Prostate gland (tissue), 2 donors: ENCODE measurements at regions not wholly inside any gene's neighbourhood (a gene's known extent, or its start where the extent isn't known, plus 50 kb on each side); places are given as distances from the start of the nearest gene placed in this dataset.

ENCODE experiments used
- POLR2A ChIP-seq: fragments of 450-650 bp; IDR thresholded peaks from one replicate; pipeline ENCODE4 v1.6.1; 2016; ENCODE audit warnings: antibody characterized with exemption, mild to moderate bottlenecking
- POLR2AphosphoS5 ChIP-seq: sonication (generic); formaldehyde crosslinking; IDR thresholded peaks from one replicate; pipeline ENCODE4 v1.6.1; 2017; ENCODE audit warnings: antibody characterized with exemption
- TF ChIP-seq, protein P1 (sequence below), 4 experiments: fragments of 200-600 bp in 2 of 4; fragments of 450-650 bp in 2 of 4; sonication (generic) in 2 of 4; IDR thresholded peaks; 1 replicate in 3 of 4; 2 replicates in 1 of 4; pipeline ENCODE4 v1.5.1; 2016 to 2019; ENCODE audit warnings: antibody characterized with exemption in 4 of 4, mild to moderate bottlenecking in 2 of 4, moderate library complexity in 2 of 4

- TF ChIP-seq, protein P1, sequence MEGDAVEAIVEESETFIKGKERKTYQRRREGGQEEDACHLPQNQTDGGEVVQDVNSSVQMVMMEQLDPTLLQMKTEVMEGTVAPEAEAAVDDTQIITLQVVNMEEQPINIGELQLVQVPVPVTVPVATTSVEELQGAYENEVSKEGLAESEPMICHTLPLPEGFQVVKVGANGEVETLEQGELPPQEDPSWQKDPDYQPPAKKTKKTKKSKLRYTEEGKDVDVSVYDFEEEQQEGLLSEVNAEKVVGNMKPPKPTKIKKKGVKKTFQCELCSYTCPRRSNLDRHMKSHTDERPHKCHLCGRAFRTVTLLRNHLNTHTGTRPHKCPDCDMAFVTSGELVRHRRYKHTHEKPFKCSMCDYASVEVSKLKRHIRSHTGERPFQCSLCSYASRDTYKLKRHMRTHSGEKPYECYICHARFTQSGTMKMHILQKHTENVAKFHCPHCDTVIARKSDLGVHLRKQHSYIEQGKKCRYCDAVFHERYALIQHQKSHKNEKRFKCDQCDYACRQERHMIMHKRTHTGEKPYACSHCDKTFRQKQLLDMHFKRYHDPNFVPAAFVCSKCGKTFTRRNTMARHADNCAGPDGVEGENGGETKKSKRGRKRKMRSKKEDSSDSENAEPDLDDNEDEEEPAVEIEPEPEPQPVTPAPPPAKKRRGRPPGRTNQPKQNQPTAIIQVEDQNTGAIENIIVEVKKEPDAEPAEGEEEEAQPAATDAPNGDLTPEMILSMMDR (IDR thresholded peaks at IDR 0.05) = no peak
- TF ChIP-seq POLR2AphosphoS5 = no peak
- no peak for TF ChIP-seq POLR2A
These were observed 502.2 kb upstream of the CA10 start for GRCh38 chr17:52660692-52661091.
